ENCODE measurements at regions not wholly inside any gene's neighbourhood (a gene's known extent, or its start where the extent isn't known, plus 50 kb on each side); places are given as distances from the start of the nearest gene placed in this dataset.
A peak's percentile ranks its signal among the peaks of the same experiment; 100 is the strongest.

GRCh38 chr1:39129514-39129913 lies 75.0 kb upstream of the MACF1 start:
- H3K4me3 ChIP-seq (ENCODE audit: low read length): no peak overlapping the region
- DNase-seq (ENCODE audit: low read depth): no peak
- TF ChIP-seq, protein P1, sequence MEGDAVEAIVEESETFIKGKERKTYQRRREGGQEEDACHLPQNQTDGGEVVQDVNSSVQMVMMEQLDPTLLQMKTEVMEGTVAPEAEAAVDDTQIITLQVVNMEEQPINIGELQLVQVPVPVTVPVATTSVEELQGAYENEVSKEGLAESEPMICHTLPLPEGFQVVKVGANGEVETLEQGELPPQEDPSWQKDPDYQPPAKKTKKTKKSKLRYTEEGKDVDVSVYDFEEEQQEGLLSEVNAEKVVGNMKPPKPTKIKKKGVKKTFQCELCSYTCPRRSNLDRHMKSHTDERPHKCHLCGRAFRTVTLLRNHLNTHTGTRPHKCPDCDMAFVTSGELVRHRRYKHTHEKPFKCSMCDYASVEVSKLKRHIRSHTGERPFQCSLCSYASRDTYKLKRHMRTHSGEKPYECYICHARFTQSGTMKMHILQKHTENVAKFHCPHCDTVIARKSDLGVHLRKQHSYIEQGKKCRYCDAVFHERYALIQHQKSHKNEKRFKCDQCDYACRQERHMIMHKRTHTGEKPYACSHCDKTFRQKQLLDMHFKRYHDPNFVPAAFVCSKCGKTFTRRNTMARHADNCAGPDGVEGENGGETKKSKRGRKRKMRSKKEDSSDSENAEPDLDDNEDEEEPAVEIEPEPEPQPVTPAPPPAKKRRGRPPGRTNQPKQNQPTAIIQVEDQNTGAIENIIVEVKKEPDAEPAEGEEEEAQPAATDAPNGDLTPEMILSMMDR (conservative IDR thresholded peaks at IDR 0.05; ENCODE audit: low read depth, low read length): peak; percentile 54

- H3K4me3 ChIP-seq (ENCODE audit: low read length): no peak overlapping the region
- no peak for DNase-seq (ENCODE audit: low read depth)
- TF ChIP-seq, protein P1 (conservative IDR thresholded peaks at IDR 0.05; ENCODE audit: low read depth, low read length): no peak
Observed at GRCh38 chr1:39130325-39130724, 74.2 kb upstream of the MACF1 start.

- TF ChIP-seq, protein P1 (conservative IDR thresholded peaks at IDR 0.05; ENCODE audit: low read depth, low read length): no peak
- DNase-seq (ENCODE audit: low read depth): no peak
- no peak overlapping the region for H3K4me3 ChIP-seq (ENCODE audit: low read length)
Observed at GRCh38 chr1:39131940-39132339, 72.6 kb upstream of the MACF1 start.

- TF ChIP-seq, protein P1 (conservative IDR thresholded peaks at IDR 0.05; ENCODE audit: low read depth, low read length): peak; percentile 50
- peak overlapping the region; percentile 7 for H3K4me3 ChIP-seq (ENCODE audit: low read length)
- no peak for DNase-seq (ENCODE audit: low read depth)
Observed at GRCh38 chr1:39132505-39133339, 71.8 kb upstream of the MACF1 start.

DNA sequence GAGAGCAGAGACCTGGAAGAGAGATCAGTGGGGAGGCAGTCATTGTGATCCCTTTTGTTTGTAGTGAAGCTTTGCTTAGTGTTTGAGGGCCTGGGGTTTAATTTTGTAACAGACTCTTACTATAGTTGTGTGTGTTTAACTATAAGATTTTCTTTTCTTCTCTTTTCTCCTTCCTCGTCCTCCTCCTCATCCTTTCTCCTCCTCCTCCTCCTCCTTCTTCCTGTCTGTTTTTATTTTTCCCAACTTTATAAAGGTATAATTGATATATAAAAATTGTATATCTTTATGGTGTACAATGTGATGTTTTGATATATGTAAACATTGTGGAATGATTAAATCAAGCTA lies 71.2 kb upstream of the MACF1 start:
- H3K4me3 ChIP-seq (ENCODE audit: low read length): no peak overlapping the region
- TF ChIP-seq, protein P1 (conservative IDR thresholded peaks at IDR 0.05; ENCODE audit: low read depth, low read length): no peak
- no peak for DNase-seq (ENCODE audit: low read depth)

- H3K4me3 ChIP-seq (ENCODE audit: low read length): no peak overlapping the region
- TF ChIP-seq, protein P1 (conservative IDR thresholded peaks at IDR 0.05; ENCODE audit: low read depth, low read length): no peak
- DNase-seq (ENCODE audit: low read depth): no peak
Observed at GRCh38 chr1:39134768-39135333, 69.6 kb upstream of the MACF1 start.

DNA sequence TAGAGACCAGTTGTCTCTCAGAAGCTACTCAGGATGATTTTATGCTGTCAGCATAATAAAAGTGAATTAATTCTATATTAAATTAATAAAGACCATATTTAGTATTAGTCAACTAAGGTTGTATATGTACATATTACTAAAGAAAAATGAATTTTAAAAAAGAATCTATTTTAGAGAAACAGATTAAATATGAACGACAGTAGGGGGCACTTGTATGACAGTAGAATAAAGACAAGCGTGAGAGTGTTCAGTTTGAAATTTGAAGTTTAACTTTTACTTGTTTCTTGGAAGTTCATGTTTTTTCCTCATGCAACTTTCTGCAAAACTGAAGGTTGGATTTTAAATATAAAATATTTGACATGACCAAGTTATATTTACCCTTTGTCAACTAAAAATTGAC lies 67.9 kb upstream of the MACF1 start:
- TF ChIP-seq, protein P1 (conservative IDR thresholded peaks at IDR 0.05; ENCODE audit: low read depth, low read length): peak; percentile 18
- DNase-seq (ENCODE audit: low read depth): no peak
- no peak overlapping the region for H3K4me3 ChIP-seq (ENCODE audit: low read length)
